ENCODE measurements at regions not wholly inside any gene's neighbourhood (a gene's known extent, or its start where the extent isn't known, plus 50 kb on each side); places are given as distances from the start of the nearest gene placed in this dataset.

GRCh38 chr5:92370032-92370431, 986.9 kb upstream of the ARRDC3 start:
- Histone ChIP-seq H3K79me2 (ENCODE audit: insufficient read depth, low read length) (no peaks in the 10 kb centered on the region), H3K27me3 (ENCODE audit: insufficient read depth, low read length) (no peaks in the 10 kb centered on the region), H3K4me2 (ENCODE audit: insufficient read depth, low read length) (no peak overlapping the region), H3K36me3 (ENCODE audit: insufficient read depth, low read length) (no peaks in the 10 kb centered on the region), H3K27ac (ENCODE audit: low read depth, low read length) (no peak overlapping the region), H2AFZ (ENCODE audit: low read length) (no peak overlapping the region), H3K9me3 (ENCODE audit: low read depth, low read length) (no peaks in the 10 kb centered on the region), H3K4me1 (ENCODE audit: insufficient read depth, low read length) (no peaks in the 10 kb centered on the region), H4K20me1 (ENCODE audit: insufficient read depth, low read length) (no peaks in the 10 kb centered on the region), H3K4me3 (ENCODE audit: insufficient read depth, low read length) (no peak overlapping the region)
- no peak for TF ChIP-seq CTCF (IDR thresholded peaks at IDR 0.05; ENCODE audit: extremely low read depth, low read depth, low read length)
- DNase-seq (ENCODE audit: insufficient read length, low spot score, missing footprints): no peak

GRCh38 chr5:92369587-92369986, 986.5 kb upstream of the ARRDC3 start:
- H3K36me3 ChIP-seq (ENCODE audit: insufficient read depth, low read length): no peaks in the 10 kb centered on the region
- no peaks in the 10 kb centered on the region for H3K4me1 ChIP-seq (ENCODE audit: insufficient read depth, low read length)
- no peak overlapping the region for H2AFZ ChIP-seq (ENCODE audit: low read length)
- TF ChIP-seq CTCF (IDR thresholded peaks at IDR 0.05; ENCODE audit: extremely low read depth, low read depth, low read length): no peak
- no peak overlapping the region for H3K4me2 ChIP-seq (ENCODE audit: insufficient read depth, low read length)
- H3K9me3 ChIP-seq (ENCODE audit: low read depth, low read length): no peaks in the 10 kb centered on the region
- no peak overlapping the region for H3K27ac ChIP-seq (ENCODE audit: low read depth, low read length)
- no peaks in the 10 kb centered on the region for H3K79me2 ChIP-seq (ENCODE audit: insufficient read depth, low read length)
- DNase-seq (ENCODE audit: insufficient read length, low spot score, missing footprints): no peak
- no peaks in the 10 kb centered on the region for H3K27me3 ChIP-seq (ENCODE audit: insufficient read depth, low read length)
- H4K20me1 ChIP-seq (ENCODE audit: insufficient read depth, low read length): no peaks in the 10 kb centered on the region
- H3K4me3 ChIP-seq (ENCODE audit: insufficient read depth, low read length): no peak overlapping the region

GRCh38 chr5:92364986-92365550, 982.0 kb upstream of the ARRDC3 start:
- Histone ChIP-seq H4K20me1 (ENCODE audit: insufficient read depth, low read length) (no peaks in the 10 kb centered on the region), H2AFZ (ENCODE audit: low read length) (no peak overlapping the region), H3K79me2 (ENCODE audit: insufficient read depth, low read length) (no peaks in the 10 kb centered on the region), H3K4me3 (ENCODE audit: insufficient read depth, low read length) (no peak overlapping the region), H3K27me3 (ENCODE audit: insufficient read depth, low read length) (no peaks in the 10 kb centered on the region), H3K9me3 (ENCODE audit: low read depth, low read length) (no peaks in the 10 kb centered on the region), H3K4me1 (ENCODE audit: insufficient read depth, low read length) (no peaks in the 10 kb centered on the region), H3K27ac (ENCODE audit: low read depth, low read length) (no peak overlapping the region), H3K36me3 (ENCODE audit: insufficient read depth, low read length) (no peaks in the 10 kb centered on the region), H3K4me2 (ENCODE audit: insufficient read depth, low read length) (no peak overlapping the region)
- TF ChIP-seq CTCF (IDR thresholded peaks at IDR 0.05; ENCODE audit: extremely low read depth, low read depth, low read length): no peak
- no peak for DNase-seq (ENCODE audit: insufficient read length, low spot score, missing footprints)

- H3K79me2 ChIP-seq (ENCODE audit: insufficient read depth, low read length): no peaks in the 10 kb centered on the region
- no peak for DNase-seq (ENCODE audit: insufficient read length, low spot score, missing footprints)
- H3K36me3 ChIP-seq (ENCODE audit: insufficient read depth, low read length): no peaks in the 10 kb centered on the region
- no peaks in the 10 kb centered on the region for H3K4me1 ChIP-seq (ENCODE audit: insufficient read depth, low read length)
- no peak overlapping the region for H3K4me2 ChIP-seq (ENCODE audit: insufficient read depth, low read length)
- no peaks in the 10 kb centered on the region for H3K9me3 ChIP-seq (ENCODE audit: low read depth, low read length)
- no peak overlapping the region for H3K4me3 ChIP-seq (ENCODE audit: insufficient read depth, low read length)
- H4K20me1 ChIP-seq (ENCODE audit: insufficient read depth, low read length): no peaks in the 10 kb centered on the region
- H3K27me3 ChIP-seq (ENCODE audit: insufficient read depth, low read length): no peaks in the 10 kb centered on the region
- no peak overlapping the region for H2AFZ ChIP-seq (ENCODE audit: low read length)
- TF ChIP-seq CTCF (IDR thresholded peaks at IDR 0.05; ENCODE audit: extremely low read depth, low read depth, low read length): no peak
- no peak overlapping the region for H3K27ac ChIP-seq (ENCODE audit: low read depth, low read length)
Observed at GRCh38 chr5:92353107-92354030, 970.3 kb upstream of the ARRDC3 start.
